KMS-11 (cell line): ENCODE measurements at regions not wholly inside any gene's neighbourhood (a gene's known extent, or its start where the extent isn't known, plus 50 kb on each side); places are given as distances from the start of the nearest gene placed in this dataset.

Source experiments
- H2AFZ ChIP-seq: fragments of 200-600 bp; sonication (generic); 2 replicates; pipeline ENCODE4 v1.6.1; 2016; ENCODE audit warnings: antibody characterized with exemption, mixed run types, low read depth
- H3K27ac ChIP-seq: fragments of 200-600 bp; sonication (generic); 2 replicates; pipeline ENCODE4 v1.6.1; 2016; ENCODE audit warnings: mild to moderate bottlenecking, mixed run types
- H3K27me3 ChIP-seq: fragments of 200-600 bp; sonication (generic); 2 replicates; pipeline ENCODE4 v1.6.1; 2017; ENCODE audit warnings: mild to moderate bottlenecking, low read depth, mixed run types, moderate library complexity; ENCODE audit not compliant: insufficient read depth
- H3K36me3 ChIP-seq: fragments of 200-600 bp; sonication (generic); 2 replicates; pipeline ENCODE4 v1.6.1; 2017; ENCODE audit warnings: mild to moderate bottlenecking, mixed run types; ENCODE audit not compliant: insufficient read depth
- H3K4me1 ChIP-seq: fragments of 200-600 bp; sonication (generic); 2 replicates; pipeline ENCODE4 v1.6.1; 2016; ENCODE audit warnings: mild to moderate bottlenecking, low read depth, mixed run types; ENCODE audit not compliant: poor library complexity, severe bottlenecking
- H3K4me2 ChIP-seq: fragments of 200-600 bp; sonication (generic); 2 replicates; pipeline ENCODE4 v1.7.0; 2016; ENCODE audit warnings: mild to moderate bottlenecking, mixed run types
- H3K4me3 ChIP-seq: fragments of 200-600 bp; sonication (generic); IDR thresholded peaks from 2 replicates; pipeline ENCODE4 v1.6.1; 2017; ENCODE audit warnings: low read depth, low read length, mixed read lengths; ENCODE audit not compliant: insufficient read depth
- H3K79me2 ChIP-seq: fragments of 200-600 bp; sonication (generic); 2 replicates; pipeline ENCODE4 v1.6.1; 2016; ENCODE audit warnings: low read depth, mixed run types; ENCODE audit not compliant: insufficient read depth
- H3K9ac ChIP-seq: fragments of 200-600 bp; sonication (generic); 2 replicates; pipeline ENCODE4 v1.6.1; 2016; ENCODE audit warnings: mild to moderate bottlenecking, mixed run types
- H4K20me1 ChIP-seq: fragments of 200-600 bp; sonication (generic); 2 replicates; pipeline ENCODE4 v1.6.1; 2016; ENCODE audit warnings: mild to moderate bottlenecking, mixed run types; ENCODE audit not compliant: insufficient read depth
- TF ChIP-seq, protein P1 (sequence below): fragments of 200-600 bp; sonication (generic); conservative IDR thresholded peaks from 2 replicates; pipeline ENCODE4 v1.6.1; 2017; ENCODE audit warnings: low read depth, mild to moderate bottlenecking, antibody characterized with exemption, low read length, moderate library complexity, mixed read lengths

- Histone ChIP-seq H2AFZ (no peak overlapping the region), H3K4me3 (no peak overlapping the region), H3K9ac (no peak overlapping the region), H4K20me1 (no peaks in the 10 kb centered on the region), H3K36me3 (no peaks in the 10 kb centered on the region), H3K79me2 (no peaks in the 10 kb centered on the region), H3K27me3 (no peaks in the 10 kb centered on the region), H3K27ac (no peak overlapping the region), H3K4me2 (no peak overlapping the region), H3K4me1 (peaks cover 15% of the 10 kb centered on the region)
- TF ChIP-seq, protein P1, sequence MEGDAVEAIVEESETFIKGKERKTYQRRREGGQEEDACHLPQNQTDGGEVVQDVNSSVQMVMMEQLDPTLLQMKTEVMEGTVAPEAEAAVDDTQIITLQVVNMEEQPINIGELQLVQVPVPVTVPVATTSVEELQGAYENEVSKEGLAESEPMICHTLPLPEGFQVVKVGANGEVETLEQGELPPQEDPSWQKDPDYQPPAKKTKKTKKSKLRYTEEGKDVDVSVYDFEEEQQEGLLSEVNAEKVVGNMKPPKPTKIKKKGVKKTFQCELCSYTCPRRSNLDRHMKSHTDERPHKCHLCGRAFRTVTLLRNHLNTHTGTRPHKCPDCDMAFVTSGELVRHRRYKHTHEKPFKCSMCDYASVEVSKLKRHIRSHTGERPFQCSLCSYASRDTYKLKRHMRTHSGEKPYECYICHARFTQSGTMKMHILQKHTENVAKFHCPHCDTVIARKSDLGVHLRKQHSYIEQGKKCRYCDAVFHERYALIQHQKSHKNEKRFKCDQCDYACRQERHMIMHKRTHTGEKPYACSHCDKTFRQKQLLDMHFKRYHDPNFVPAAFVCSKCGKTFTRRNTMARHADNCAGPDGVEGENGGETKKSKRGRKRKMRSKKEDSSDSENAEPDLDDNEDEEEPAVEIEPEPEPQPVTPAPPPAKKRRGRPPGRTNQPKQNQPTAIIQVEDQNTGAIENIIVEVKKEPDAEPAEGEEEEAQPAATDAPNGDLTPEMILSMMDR = no peak
Measured at GRCh38 chr7:131189488-131189887, 138.2 kb upstream of the MKLN1 start.

DNA sequence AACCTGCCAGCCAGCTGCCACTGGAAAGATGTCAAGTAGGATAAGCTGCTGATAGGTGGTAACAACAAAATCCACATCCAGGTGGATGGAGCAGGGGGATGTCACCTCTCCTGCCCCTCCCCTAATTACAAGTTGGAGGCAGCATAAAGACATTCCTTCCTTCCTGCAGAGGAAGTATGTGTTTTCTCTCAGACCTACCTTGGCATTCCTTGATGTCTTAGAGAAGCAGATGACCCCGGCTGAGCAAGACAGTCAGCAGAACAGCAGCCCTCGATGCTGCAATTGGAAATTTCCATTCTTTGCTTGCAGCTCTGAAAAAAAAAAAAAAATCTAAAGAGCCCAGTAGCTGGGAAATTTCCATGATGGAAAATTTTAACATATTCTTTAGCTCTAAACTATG is 137.5 kb upstream of the MKLN1 start:
- Histone ChIP-seq H2AFZ (no peak overlapping the region), H3K4me2 (no peak overlapping the region), H3K4me1 (peaks cover 15% of the 10 kb centered on the region), H3K27me3 (no peaks in the 10 kb centered on the region), H3K79me2 (no peaks in the 10 kb centered on the region), H3K27ac (no peak overlapping the region), H3K36me3 (no peaks in the 10 kb centered on the region), H3K9ac (no peak overlapping the region), H3K4me3 (no peak overlapping the region), H4K20me1 (no peaks in the 10 kb centered on the region)
- TF ChIP-seq, protein P1 = no peak

DNA sequence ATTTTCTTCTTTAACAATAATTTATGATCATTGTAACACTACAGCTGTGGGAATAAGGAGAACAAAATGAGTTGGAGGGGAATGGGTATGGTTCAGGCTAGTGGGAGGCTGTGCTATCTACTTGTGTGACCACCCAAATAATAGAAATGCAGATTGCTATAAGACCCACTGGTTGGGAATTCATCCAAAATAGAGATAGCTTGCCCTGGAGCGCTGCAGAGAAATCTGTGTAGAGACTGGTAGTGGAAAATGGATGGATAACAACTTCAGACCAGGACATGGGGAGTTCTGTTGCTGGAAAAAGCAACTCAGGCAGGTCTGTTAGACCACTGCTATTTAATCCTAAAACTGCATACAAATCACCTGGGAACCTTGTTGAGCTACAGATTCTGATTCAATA is 137.1 kb upstream of the MKLN1 start:
- H4K20me1 ChIP-seq = no peaks in the 10 kb centered on the region
- H3K27ac ChIP-seq = no peak overlapping the region
- no peaks in the 10 kb centered on the region for H3K27me3 ChIP-seq
- TF ChIP-seq, protein P1 = no peak
- peaks cover 15% of the 10 kb centered on the region for H3K4me1 ChIP-seq
- no peak overlapping the region for H3K9ac ChIP-seq
- H3K4me3 ChIP-seq = no peak overlapping the region
- no peaks in the 10 kb centered on the region for H3K79me2 ChIP-seq
- H3K36me3 ChIP-seq = no peaks in the 10 kb centered on the region
- H2AFZ ChIP-seq = no peak overlapping the region
- H3K4me2 ChIP-seq = no peak overlapping the region

- H3K4me2 ChIP-seq = no peak overlapping the region
- no peak overlapping the region for H3K9ac ChIP-seq
- no peaks in the 10 kb centered on the region for H3K27me3 ChIP-seq
- no peak overlapping the region for H3K27ac ChIP-seq
- no peak overlapping the region for H3K4me3 ChIP-seq
- H3K36me3 ChIP-seq = no peaks in the 10 kb centered on the region
- no peaks in the 10 kb centered on the region for H4K20me1 ChIP-seq
- H3K4me1 ChIP-seq = no peaks in the 10 kb centered on the region
- H3K79me2 ChIP-seq = no peaks in the 10 kb centered on the region
- no peak overlapping the region for H2AFZ ChIP-seq
- TF ChIP-seq, protein P1 = no peak
Measured at GRCh38 chr7:131194070-131194865, 133.4 kb upstream of the MKLN1 start.
